Suprapubic skin (tissue), 4 donors: ENCODE measurements at regions not wholly inside any gene's neighbourhood (a gene's known extent, or its start where the extent isn't known, plus 50 kb on each side); places are given as distances from the start of the nearest gene placed in this dataset.

Experiments
- DNase-seq, 2 donors: peaks; one replicate each; pipeline ENCODE4 v3.0.0-alpha.2; 2019; ENCODE audit warnings: low spot score in 2 of 2
- H3K27ac ChIP-seq: fragments of 200-600 bp; sonication (generic); one replicate; pipeline ENCODE4 v1.5.1; 2019
- H3K27me3 ChIP-seq: fragments of 200-600 bp; sonication (generic); one replicate; pipeline ENCODE4 v1.5.1; 2019
- H3K36me3 ChIP-seq: fragments of 200-600 bp; sonication (generic); one replicate; pipeline ENCODE4 v1.5.1; 2019
- H3K4me1 ChIP-seq: fragments of 200-600 bp; sonication (generic); one replicate; pipeline ENCODE4 v1.5.1; 2019
- H3K4me3 ChIP-seq: fragments of 200-600 bp; sonication (generic); one replicate; pipeline ENCODE4 v1.5.1; 2019; ENCODE audit warnings: mild to moderate bottlenecking
- H3K9me3 ChIP-seq: fragments of 200-600 bp; sonication (generic); one replicate; pipeline ENCODE4 v1.5.1; 2019
- CTCF ChIP-seq, 2 donors: fragments of 200-600 bp in 1 of 2; fragments of 450-650 bp in 1 of 2; sonication (generic) in 1 of 2; IDR thresholded peaks; one replicate each; pipeline ENCODE4 v1.5.1; 2016 to 2019; ENCODE audit warnings: antibody characterized with exemption in 2 of 2, mild to moderate bottlenecking in 1 of 2, moderate library complexity in 1 of 2
- EP300 ChIP-seq: sonication (generic); formaldehyde crosslinking; IDR thresholded peaks from one replicate; pipeline ENCODE4 v1.6.1; 2017; ENCODE audit warnings: antibody characterized with exemption
- POLR2A ChIP-seq, 2 donors: fragments of 450-650 bp; IDR thresholded peaks; one replicate each; pipeline ENCODE4 v1.6.1; 2017; ENCODE audit warnings: antibody characterized with exemption in 2 of 2, mild to moderate bottlenecking in 2 of 2, moderate library complexity in 2 of 2
- POLR2AphosphoS5 ChIP-seq, 3 donors: sonication (generic); formaldehyde crosslinking; IDR thresholded peaks; one replicate each; pipeline ENCODE4 v1.6.1; 2017; ENCODE audit warnings: antibody characterized with exemption in 3 of 3
- whole genome bisulfite sequencing: methylation state at CpG from one replicate; pipeline ENCODE4 v1.1.5; 2018; 5-methylcytosine and 5-hydroxymethylcytosine counted together

GRCh38 chr3:83076041-83076440 lies 1314.6 kb upstream of the GBE1 start:
- Histone ChIP-seq H3K27me3 (no peaks in the 10 kb centered on the region), H3K9me3 (no peaks in the 10 kb centered on the region), H3K27ac (no peak overlapping the region), H3K4me3 (no peak overlapping the region), H3K36me3 (no peaks in the 10 kb centered on the region), H3K4me1 (no peaks in the 10 kb centered on the region)
- no peak for DNase-seq
- TF ChIP-seq CTCF (IDR thresholded peaks at IDR 0.05) (no peak), POLR2A (IDR thresholded peaks at IDR 0.05) (no peak), POLR2AphosphoS5 (IDR thresholded peaks at IDR 0.05) (no peak), EP300 (no peak)
- WGBS = 81% methylated on average over 6 of the region's 6 CpGs

DNA sequence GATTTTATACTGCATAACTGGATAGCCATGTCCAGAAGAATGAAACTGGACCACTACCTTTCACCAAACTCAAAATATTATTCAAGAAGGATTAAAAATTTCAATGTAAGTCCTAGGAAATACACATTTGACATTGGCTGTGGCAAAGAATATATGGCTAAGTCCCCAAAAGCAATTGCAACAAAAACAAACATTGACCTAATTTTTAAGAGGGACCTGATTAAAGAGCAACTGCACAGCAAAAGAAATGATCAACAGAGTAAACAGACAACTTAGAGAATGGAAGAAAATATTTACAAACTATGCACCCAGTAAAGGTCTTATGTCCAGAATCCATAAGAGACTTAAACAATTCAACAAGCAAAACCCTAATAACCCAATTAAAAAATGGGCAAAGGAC lies 1313.0 kb upstream of the GBE1 start:
- DNase-seq = no peak
- H3K4me1 ChIP-seq = no peaks in the 10 kb centered on the region
- no peaks in the 10 kb centered on the region for H3K36me3 ChIP-seq
- no peaks in the 10 kb centered on the region for H3K9me3 ChIP-seq
- no peak for TF ChIP-seq POLR2A (IDR thresholded peaks at IDR 0.05)
- TF ChIP-seq POLR2AphosphoS5 (IDR thresholded peaks at IDR 0.05) = no peak
- TF ChIP-seq EP300 = no peak
- TF ChIP-seq CTCF (IDR thresholded peaks at IDR 0.05) = no peak
- H3K27me3 ChIP-seq = no peaks in the 10 kb centered on the region
- no peak overlapping the region for H3K27ac ChIP-seq
- H3K4me3 ChIP-seq = no peak overlapping the region

GRCh38 chr3:83065851-83066460 lies 1304.5 kb upstream of the GBE1 start:
- H3K27ac ChIP-seq = no peak overlapping the region
- TF ChIP-seq POLR2AphosphoS5 (IDR thresholded peaks at IDR 0.05) = no peak
- TF ChIP-seq CTCF (IDR thresholded peaks at IDR 0.05) = no peak
- no peak for TF ChIP-seq EP300
- no peak for TF ChIP-seq POLR2A (IDR thresholded peaks at IDR 0.05)
- DNase-seq = no peak
- H3K4me3 ChIP-seq = no peak overlapping the region
- H3K27me3 ChIP-seq = no peaks in the 10 kb centered on the region
- H3K9me3 ChIP-seq = peaks cover 4% of the 10 kb centered on the region
- H3K36me3 ChIP-seq = no peaks in the 10 kb centered on the region
- H3K4me1 ChIP-seq = no peaks in the 10 kb centered on the region
- 53% methylated on average over 2 of the region's 2 CpGs for WGBS

GRCh38 chr3:83063446-83063845 lies 1302.0 kb upstream of the GBE1 start:
- TF ChIP-seq EP300 (no peak), POLR2AphosphoS5 (IDR thresholded peaks at IDR 0.05) (no peak), CTCF (IDR thresholded peaks at IDR 0.05) (no peak), POLR2A (IDR thresholded peaks at IDR 0.05) (no peak)
- Histone ChIP-seq H3K36me3 (no peaks in the 10 kb centered on the region), H3K4me3 (no peak overlapping the region), H3K9me3 (peaks cover 8% of the 10 kb centered on the region), H3K27ac (no peak overlapping the region), H3K27me3 (no peaks in the 10 kb centered on the region), H3K4me1 (no peaks in the 10 kb centered on the region)
- no peak for DNase-seq
- 52% methylated on average over 2 of the region's 2 CpGs for WGBS

DNA sequence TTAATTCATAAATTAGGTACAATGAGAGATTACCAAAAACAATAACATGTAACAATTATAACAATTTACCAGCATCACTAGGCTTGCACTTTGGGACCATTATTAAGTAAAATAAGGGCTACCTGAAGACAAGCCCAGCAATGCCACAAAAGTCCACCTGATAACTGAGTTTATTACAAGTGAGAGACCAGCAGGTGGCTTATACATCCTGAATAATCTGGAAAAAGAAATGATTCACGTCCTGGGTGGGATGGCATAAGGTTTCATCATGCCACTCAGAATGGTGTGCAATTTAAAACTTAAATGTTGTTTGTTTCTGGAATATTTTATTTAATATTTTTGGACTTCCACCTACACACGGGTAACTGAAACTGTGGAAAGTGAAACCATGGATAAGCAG lies 1287.1 kb upstream of the GBE1 start:
- no peak for DNase-seq
- no peak for TF ChIP-seq POLR2AphosphoS5 (IDR thresholded peaks at IDR 0.05)
- no peak for TF ChIP-seq EP300
- TF ChIP-seq POLR2A (IDR thresholded peaks at IDR 0.05) = no peak
- TF ChIP-seq CTCF (IDR thresholded peaks at IDR 0.05) = no peak
- Histone ChIP-seq H3K27ac (no peak overlapping the region), H3K4me3 (no peak overlapping the region), H3K36me3 (no peaks in the 10 kb centered on the region), H3K27me3 (no peaks in the 10 kb centered on the region), H3K9me3 (peaks cover 2% of the 10 kb centered on the region), H3K4me1 (no peaks in the 10 kb centered on the region)
- 56% methylated on average over 2 of the region's 2 CpGs for WGBS
